GM18520 (cell line): ENCODE measurements at regions not wholly inside any gene's neighbourhood (a gene's known extent, or its start where the extent isn't known, plus 50 kb on each side); places are given as distances from the start of the nearest gene placed in this dataset.
"Not testable (repeated sequence)": the region's sequence is repeated elsewhere in the genome, so short reads cannot be mapped to it uniquely, and the experiment has no call there.

Experiments
- ATAC-seq: cut with Tn5 transposase; IDR thresholded peaks from one replicate; pipeline ENCODE4 v1.9.1; 2021; ENCODE audit not compliant: unreplicated experiment

DNA sequence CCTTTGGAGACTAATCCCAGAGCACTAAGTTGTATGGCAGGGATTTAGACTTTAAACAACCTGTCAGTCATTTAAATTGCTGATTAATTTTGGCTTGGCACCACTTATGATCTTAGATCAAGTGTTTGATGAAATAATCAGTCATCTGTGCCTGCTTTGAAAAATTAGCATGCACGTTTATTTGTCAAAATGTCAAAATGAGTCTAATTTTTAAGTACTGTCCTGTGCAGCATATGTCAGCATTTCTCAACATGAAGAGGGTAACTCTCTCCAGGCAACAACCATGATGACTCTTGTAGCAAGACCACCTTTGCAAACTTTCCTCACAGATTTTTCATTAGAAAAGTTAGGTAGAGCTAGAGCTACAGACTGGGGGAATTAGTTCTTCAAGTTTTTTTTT is 155.7 kb upstream of the GJE1 start:
- no peak for ATAC-seq

DNA sequence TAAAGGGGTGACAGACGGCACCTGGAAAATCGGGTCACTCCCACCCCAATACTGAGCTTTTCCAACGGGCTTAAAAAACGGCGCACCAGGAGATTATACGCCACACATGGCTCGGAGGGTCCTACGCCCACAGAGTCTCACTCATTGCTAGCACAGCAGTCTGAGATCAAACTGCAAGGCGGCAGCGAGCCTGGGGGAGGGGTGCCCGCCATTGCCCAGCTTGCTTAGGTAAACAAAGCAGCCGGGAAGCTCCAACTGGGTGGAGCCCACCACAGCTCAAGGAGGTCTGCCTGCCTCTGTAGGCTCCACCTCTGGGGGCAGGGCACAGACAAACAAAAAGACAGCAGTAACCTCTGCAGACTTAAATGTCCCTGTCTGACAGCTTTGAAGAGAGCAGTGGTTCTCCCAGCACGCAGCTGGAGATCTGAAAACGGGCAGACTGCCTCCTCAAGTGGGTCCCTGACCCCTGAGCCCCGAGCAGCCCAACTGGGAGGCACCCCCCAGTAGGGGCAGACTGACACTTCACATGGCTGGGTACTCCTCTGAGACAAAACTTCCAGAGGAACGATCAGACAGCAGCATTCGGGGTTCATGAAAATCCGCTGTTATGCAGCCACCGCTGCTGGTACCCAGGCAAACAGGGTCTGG is 162.8 kb upstream of the GJE1 start:
- ATAC-seq, result not testable (repeated sequence)

DNA sequence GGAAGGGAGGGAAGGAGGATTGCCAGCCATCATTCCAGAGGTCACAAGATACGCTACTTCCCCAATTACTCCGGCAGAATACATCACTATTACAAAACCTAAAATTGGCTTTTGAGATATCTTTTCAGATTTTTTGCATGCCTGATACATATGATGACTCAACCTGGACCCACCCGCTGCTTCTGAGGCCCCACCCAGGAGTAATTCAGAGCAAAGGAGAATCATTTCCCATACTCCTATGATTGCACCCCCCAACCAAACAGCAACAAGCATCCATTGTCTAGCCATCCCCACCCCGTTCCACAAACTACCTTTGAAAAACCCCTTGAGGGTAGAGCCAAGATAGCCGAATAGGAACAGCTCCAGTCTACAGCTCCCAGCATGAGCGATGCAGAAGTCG is 163.5 kb upstream of the GJE1 start:
- no peak for ATAC-seq

DNA sequence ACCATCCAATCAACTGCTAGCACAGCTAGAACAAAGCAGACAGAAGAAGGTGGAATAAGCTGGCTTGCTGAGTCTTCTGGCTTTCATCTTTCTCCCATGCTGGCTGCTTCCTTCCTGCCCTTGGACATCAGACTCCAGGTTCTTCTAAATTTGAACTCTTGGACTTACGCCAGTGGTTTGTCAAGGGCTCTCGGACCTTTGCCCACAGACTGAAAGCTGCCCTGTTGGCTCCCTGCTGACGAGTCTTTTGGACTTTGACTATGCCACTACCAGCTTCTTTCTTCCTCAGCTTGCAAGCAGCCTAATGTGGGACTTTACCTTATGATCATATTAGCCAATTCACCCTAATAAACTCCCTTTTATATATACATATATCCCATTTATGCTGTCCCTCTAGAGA is 164.1 kb upstream of the GJE1 start:
- no peak for ATAC-seq

DNA sequence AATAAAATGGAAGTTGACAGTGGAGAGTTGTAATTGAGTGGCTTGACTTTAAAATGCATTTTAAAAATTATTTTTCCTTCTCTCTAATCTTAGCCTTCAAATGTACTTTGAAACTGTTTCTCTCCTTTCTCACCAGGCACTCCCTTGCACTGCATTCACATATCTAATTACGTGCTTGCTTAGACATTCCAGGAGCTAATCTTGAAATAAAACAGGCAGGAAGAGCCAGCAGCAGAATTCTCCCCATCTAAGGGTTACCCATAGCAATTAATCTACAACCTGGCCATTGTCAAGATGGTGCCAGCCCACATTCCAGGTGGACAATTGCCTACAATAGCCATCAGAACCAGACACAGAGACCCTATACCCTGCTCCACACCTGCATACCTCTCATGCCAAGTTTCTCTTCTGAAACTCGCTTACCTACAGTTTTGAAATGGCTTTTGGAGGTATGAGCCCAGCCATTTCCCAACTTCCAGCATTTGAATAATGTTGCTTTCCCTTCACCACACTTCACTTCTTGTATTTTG is 167.6 kb upstream of the GJE1 start:
- no peak for ATAC-seq

DNA sequence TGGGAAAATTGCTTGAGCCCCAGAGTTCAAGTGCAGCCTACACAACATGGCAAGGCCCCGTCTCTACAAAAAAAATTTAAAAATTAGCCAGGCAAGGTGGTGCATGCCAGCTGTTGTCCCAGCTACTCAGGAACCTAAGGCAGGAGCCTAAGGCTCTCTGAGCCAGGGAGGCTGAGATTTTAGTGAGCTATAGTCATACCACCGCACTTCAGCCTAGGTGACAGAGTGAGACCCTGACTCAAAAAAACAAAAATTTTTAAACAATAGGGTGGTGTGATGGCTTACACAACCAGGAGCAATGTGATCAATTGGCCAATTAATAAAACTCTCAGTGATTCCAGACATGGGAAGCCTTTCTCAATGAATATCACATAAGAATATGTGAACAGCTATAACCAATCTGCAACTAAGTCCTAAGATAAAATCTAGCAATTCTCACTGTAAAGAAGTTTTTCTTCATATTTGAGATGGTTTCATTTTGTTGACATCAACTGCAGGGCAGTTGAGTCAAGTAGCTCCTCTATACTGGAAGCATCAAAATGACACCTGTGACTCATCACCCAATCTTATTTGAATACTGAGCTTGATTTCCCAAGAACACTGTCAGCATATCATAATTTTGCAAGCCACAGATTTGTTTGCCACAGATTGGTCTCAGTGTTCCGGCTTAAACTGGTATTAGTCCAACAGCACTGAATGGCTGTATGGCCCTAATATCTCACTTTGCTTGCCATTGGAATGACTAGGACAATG is 169.0 kb upstream of the GJE1 start:
- ATAC-seq, result no peak

DNA sequence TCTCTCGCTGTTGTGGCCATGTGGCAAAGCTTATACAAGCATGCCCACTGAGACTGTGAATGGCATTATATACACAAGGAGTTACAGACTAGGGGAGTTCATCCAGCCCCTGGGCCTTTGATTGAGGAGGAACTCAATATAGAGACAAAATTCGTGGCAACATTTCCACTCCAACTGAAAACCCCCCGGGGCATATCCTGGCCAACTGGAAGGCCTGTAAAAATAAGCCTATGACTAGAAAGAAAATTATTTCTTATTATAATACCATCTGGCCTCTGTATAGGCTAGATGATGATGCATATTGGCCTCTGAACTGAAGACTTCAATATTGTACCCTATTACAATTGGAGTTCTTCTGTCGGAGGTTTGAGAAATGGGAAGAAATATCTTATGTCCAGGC is 175.5 kb upstream of the GJE1 start:
- ATAC-seq, result no peak

DNA sequence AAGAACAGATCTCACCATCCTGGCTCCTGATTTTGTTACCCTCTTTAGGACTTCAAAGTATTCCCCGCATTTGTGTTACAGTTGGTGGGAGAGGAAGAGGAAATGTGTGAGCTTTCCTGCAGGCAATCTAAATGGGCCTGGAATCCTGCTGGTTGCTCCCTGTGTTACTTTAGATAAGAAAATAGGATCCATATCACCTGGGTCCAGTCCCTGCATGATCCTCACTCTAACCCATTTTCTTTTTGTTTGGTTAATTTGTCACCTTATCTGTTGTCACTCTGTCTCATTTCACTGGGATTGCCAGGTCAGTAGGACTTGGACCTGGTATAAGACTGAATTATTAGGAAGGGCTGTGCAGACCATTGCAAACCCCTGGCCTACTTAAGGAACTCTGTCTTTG is 175.9 kb upstream of the GJE1 start:
- no peak for ATAC-seq

DNA sequence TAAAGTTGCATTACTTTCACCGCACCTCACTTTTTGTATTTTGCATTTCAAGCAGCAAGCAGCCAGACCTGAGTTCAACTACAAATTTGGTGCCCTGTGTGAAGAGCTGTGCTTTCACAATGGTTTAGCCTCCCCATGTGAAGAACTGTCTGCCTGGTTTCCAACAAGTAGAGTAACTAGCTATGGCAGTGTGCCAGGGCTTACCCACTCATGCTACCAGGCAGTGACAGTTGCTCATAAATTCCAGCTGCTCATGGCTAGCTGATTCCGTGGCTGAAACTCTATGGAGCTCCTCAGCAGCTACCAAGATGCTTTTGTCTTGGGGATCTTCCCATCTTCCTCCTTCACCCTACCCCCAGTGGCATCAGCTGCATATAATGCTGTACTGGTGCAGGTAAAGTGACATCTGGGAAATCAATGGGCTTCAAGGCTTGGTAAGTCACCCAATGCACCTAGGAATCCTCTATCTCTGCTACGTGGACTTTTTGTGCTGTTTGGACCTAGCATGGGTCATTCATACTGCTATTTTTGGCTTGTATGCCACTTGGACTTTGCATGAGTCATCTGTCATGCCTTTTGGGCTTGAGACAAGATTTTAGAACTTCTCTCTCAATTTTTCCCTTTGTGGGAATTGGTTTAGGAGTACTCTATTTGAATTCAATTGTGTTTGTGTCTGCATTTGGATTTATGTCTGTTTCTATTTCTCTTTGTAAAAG is 176.5 kb upstream of the GJE1 start:
- ATAC-seq, result no peak

DNA sequence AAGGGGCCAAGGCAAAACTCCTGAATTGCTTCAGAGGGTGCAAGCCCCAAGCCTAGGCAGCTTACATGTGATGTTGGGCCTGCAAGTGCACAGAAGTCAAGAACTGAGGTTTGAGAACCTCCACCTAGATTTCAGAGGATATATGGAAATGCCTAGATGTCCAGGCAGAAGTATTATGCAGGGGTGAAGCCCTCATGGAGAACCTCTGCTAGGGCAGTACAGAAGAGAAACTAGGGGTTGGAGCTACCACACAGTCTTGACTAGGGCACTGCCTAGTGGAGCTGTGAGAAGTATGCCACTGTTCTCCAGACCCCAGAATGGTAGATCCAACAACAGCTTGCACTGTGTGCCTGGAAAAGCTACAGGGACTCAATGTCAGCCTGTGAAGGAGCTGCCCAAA is 179.7 kb upstream of the GJE1 start:
- no peak for ATAC-seq

DNA sequence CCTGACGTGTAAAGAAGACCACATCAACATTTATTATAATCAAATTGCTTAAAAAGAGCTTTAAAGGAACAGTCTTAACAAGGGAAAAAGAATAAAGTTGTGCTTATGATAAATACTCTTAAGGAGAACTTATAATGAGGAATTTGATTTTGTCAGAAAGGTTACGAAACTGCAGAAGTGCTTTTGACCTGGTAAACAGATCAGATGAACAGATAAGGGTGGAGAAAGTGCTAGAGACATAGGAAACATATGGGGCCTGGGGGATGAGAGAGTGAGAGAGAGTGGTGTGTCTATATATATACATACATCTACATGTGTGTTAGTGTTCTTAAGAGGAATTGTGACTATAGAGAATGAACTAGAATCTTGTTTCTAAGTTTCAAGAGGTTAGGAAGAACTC is 186.2 kb upstream of the GJE1 start:
- no peak for ATAC-seq

DNA sequence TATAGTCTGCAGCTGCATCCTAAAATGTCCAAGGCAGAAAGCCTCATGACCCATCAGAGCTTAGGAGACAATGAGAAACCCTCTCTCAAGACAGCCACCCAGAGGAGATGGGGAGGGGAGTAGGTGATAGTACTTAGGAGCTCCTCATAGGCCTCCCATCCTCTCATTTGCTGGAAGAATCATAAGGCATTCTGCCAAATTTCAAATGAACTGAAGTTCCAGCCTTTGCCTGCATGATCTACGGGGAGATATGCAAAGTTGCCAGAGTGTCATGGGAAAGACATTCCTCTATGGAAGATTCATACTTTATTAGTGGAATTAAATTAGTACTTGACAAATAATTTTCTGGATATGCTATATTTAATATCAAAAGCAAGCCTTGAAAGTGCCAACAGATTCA is 194.1 kb upstream of the GJE1 start:
- ATAC-seq, result no peak

DNA sequence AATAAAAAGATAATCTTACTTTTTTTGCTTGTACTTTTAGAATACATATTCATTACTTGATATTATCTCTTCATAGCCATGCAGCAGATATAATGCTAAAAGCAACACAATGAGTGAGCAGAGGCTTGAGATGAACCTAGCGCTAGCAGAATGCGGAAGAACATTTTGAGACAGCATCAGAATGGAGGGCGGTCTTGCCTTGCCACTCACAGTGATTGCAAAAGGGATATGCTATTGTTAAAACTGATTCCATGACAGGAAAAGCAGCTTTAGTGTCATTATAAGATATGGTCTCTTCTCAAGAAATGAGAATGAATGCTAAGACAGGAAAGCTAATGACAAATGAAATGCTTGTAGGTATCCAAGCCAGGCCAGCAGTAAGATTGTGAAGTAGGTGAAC is 200.0 kb upstream of the GJE1 start:
- no peak for ATAC-seq

DNA sequence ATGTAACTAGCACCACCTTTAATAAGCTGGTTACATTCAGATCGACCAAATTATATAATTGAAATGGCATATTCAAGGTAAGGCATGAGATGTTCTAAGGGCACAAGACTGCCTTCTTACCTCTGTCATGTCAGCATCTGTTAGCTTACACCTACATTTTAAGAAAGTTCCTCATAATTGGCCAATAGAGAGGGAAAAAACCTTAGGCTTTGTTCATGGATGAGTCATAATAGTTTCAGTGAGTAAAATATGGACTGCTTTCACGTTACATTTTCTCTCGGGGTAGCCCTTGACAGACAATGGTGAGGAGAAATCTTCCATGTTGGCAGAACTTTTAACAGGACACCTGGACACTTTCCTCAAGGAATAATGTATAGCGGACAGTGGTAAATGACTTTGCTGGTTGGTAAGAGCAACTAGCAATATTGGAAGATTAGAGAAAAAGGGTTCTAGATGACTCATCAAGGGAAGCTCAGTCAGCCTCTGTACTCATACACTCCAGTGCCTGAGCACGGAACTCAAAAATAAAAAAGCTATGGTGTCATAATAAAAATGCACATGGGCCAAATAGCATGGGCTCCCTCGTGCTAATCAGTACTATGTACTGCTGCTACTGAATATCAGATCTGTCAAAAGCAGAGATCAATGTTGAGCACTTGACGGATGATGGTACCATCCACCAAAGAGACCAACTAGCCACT is 206.4 kb upstream of the GJE1 start:
- ATAC-seq, result peak; percentile 64

DNA sequence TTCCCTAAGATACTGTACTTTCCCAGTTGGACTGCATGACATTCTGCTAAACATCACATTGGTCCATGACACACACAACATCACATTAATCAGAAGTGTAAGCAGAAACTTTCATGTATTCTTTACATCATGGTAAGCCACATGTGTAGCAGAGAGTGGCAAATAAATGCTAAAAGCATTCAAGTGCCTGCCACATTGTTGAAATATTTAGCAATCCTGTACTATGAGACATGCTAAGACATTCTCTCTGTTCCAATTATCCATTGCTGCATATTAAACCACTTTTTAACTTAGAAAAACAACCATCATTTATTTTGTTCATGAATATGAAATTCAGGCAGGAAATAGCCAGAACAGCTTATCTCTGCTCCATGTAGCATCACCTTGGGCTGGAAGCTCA is 207.7 kb upstream of the GJE1 start:
- ATAC-seq, result no peak

DNA sequence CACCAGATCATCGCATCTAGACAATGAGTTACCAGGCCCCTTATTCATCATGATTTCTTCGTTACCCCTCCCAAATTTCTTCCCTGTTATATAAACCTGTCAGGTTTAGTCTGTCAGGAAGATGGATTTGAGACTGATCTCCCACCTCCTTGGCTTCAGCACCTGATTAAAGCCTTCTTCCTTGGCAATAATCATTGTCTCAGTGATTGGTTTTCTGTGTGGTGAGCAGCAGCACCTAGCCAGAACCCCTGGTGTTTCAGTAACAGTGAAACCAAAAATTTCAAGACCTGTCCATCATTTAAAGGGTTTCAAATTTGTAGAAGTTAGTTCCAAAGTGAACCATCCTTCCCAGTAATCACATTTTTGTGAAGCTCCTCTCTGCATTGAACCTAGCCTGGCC is 209.8 kb upstream of the GJE1 start:
- no peak for ATAC-seq

DNA sequence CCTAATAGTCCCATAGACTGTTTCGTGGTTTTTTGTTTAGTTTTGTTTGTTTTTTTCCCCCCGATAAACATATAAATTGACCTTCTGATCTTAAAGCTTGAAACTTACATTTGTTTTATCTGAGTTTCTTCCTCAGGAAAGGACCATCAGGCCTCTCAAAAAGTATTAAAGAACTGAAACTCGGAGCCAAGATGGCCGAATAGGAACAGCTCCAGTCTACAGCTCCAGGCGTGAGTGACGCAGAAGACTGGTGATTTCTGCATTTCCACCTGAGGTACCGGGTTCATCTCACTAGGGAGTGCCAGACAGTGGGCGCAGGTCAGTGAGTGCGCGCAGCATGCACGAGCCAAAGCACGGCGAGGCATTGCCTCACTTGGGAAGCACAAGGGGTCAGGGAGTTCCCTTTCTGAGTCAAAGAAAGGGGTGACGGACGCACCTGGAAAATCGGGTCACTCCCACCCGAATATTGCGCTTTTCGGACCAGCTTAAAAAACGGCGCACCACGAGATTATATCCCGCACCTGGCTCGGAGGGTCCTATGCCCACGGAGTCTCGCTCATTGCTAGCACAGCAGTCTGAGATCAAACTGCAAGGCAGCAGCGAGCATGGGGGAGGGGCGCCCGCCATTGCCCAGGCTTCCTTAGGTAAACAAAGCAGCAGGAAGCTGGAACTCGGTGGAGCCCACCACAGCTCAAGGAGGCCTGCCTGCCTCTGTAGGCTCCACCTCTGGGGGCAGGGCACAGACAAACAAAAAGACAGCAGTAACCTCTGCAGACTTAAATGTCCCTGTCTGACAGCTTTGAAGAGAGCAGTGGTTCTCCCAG is 215.8 kb upstream of the GJE1 start:
- ATAC-seq, result not testable (repeated sequence)

DNA sequence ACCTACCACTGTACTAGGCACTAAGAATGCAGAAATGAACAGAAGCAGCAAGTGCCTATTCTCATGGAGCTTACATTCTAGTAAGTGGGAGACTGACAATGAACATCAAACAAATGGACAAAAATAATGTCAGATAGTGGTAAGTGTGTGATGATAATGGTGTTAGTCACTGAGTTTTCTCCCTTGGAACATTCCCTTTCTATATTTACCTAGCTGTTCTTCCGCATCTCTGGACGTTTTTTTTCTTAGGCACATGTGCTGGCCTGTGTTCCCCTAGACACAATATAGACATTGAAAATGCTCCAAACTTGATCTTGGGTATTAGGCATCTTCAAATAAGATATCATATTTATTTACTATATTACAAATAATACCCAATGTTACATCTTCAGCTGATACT is 218.1 kb upstream of the GJE1 start:
- ATAC-seq, result no peak

DNA sequence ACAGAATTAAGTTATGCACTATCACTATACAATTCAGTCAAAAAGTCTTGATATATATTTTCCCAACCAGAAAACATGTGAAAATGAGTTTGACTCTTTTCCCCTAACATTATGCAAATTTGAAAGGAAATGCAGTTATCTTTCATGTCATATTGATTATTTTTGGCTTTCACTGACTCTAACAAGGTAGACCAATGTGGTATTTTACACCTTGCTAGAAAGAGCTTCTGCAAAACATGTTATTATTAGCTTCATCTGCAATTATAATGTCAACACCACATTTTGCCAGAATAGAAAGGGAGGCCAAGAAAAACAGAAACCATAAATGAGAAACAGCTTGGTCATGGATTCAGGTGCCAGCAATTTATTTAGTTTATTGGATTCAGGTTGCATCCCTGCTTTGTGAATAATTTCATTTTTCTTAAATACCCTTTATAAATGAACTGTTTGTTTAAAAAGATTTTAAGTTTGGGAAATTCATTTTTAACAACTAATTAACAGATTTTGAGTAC is 226.1 kb upstream of the GJE1 start:
- peak; percentile 82 for ATAC-seq

DNA sequence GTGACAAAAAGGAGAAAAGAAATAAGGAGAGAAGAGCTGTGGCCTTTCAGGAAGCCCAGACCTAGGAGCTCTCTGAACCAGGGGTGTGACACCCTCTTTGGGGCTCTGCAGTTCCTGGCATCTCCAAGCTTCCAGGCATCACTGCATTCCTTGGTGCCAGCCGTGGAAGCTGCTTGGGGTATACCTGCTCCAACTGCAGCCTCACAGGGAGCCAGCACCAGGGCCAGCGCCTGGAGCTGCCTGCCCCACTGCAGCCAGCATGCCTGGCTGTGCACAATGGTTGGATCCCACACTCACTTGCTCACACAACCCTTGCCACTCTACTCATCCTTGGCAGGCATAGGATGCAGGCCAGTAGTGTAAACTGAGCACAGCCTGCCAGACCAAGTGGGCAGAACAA is 242.1 kb upstream of the GJE1 start:
- no peak for ATAC-seq
